ENCODE measurements at regions not wholly inside any gene's neighbourhood (a gene's known extent, or its start where the extent isn't known, plus 50 kb on each side); places are given as distances from the start of the nearest gene placed in this dataset.

DNA sequence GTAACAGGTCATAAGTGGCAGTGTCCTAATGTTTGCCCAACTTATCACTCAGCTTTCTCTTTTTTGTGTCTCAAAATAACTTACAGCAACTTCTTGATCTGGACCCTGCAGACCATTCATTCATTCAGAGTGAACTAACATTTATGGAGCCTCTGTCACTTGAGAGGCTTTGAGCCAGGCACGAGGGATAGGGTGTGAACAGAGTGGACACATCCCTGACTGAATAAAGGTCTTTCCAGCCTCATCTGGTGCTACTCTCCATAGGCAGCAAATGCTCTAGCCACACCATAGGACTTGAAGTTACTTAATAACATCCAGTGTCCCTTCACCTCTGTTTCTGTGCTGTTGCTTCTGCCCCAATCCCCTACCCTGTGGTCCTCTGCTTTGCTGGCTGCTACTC, 212.1 kb upstream of the FBN2 start:
- Histone ChIP-seq H3K27me3 (ENCODE audit: control insufficient read depth, extremely low read depth, insufficient read depth, low read length) (no peaks in the 10 kb centered on the region), H3K27ac (ENCODE audit: control insufficient read depth, insufficient read depth, low read length) (no peak overlapping the region), H3K79me2 (ENCODE audit: control insufficient read depth, insufficient read depth, low read length) (no peaks in the 10 kb centered on the region), H4K20me1 (ENCODE audit: control insufficient read depth, extremely low read depth, insufficient read depth, low read length) (no peaks in the 10 kb centered on the region), H2AFZ (ENCODE audit: control insufficient read depth, low read length) (no peak overlapping the region), H3K4me3 (ENCODE audit: control insufficient read depth in 2 of 3, extremely low read depth in 1 of 3, insufficient read depth in 2 of 3, low read depth in 1 of 3, low read length in 3 of 3) (no peak overlapping the region), H3K9me1 (ENCODE audit: control insufficient read depth, extremely low read depth, insufficient read depth, low read length) (no peaks in the 10 kb centered on the region), H3K4me1 (ENCODE audit: control insufficient read depth, extremely low read depth, insufficient read depth, low read length) (no peaks in the 10 kb centered on the region), H3K9ac (ENCODE audit: control insufficient read depth, extremely low read depth, insufficient read depth, low read length) (no peak overlapping the region), H3K9me3 (ENCODE audit: control insufficient read depth, low read depth, low read length) (no peaks in the 10 kb centered on the region), H3K36me3 (ENCODE audit: control insufficient read depth in 2 of 2, extremely low read depth in 1 of 2, insufficient read depth in 2 of 2, low read length in 2 of 2) (no peaks in the 10 kb centered on the region), H3K4me2 (ENCODE audit: control insufficient read depth, extremely low read depth, insufficient read depth, low read depth, low read length) (no peak overlapping the region)
- TF ChIP-seq, protein P1, sequence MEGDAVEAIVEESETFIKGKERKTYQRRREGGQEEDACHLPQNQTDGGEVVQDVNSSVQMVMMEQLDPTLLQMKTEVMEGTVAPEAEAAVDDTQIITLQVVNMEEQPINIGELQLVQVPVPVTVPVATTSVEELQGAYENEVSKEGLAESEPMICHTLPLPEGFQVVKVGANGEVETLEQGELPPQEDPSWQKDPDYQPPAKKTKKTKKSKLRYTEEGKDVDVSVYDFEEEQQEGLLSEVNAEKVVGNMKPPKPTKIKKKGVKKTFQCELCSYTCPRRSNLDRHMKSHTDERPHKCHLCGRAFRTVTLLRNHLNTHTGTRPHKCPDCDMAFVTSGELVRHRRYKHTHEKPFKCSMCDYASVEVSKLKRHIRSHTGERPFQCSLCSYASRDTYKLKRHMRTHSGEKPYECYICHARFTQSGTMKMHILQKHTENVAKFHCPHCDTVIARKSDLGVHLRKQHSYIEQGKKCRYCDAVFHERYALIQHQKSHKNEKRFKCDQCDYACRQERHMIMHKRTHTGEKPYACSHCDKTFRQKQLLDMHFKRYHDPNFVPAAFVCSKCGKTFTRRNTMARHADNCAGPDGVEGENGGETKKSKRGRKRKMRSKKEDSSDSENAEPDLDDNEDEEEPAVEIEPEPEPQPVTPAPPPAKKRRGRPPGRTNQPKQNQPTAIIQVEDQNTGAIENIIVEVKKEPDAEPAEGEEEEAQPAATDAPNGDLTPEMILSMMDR (optimal IDR thresholded peaks at IDR 0.05 in 1 of 3, IDR thresholded peaks at IDR 0.05 in 1 of 3, conservative IDR thresholded peaks at IDR 0.05 in 1 of 3; ENCODE audit: extremely low read depth in 1 of 3, insufficient read depth in 2 of 3, low read length in 3 of 3), result no peak
- no peak for TF ChIP-seq EZH2 (IDR thresholded peaks at IDR 0.05; ENCODE audit: low read length)
- no peak for DNase-seq (ENCODE audit: low read depth, low spot score)
- dilution Hi-C loops (cut with MboI; ENCODE audit: extremely low pct_ligation_motif_present, low sequenced_read_pairs), result no loop called here
- no peak for FAIRE-seq

DNA sequence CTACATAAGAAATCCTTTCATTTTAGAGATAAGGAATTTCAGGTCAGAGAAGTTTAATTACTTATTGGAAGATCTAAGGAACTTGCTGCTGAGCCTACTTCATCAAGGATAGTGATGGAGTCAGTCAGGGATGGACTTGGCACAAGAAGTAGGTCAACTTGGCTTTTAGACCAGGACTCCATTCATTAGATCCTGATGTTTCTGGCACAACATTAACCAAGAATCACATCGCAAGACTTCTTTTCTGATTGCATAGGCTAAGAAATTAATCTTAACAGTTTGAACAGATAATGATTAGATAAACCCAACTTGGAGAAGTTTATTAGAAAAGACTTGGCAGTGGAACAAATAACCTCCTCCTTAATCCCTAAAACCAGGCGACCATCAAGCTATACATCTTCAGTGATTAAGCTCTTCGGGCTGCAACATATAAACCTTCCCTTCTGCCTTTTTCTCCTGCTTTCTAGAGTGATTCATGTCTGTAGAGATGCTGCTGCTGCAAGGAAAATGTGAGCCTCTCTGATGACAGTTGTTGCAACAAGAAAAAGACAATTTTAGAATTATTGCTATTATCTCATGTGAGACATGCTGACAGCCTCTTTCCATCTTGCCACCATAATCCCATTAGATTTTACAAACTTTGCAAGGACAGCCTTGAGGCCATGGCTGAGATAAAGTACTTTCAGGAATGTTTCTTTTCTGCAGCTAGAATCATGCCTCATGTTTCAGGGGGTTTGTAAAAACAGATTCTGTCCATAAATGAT, 207.9 kb upstream of the SLC27A6 start:
- no peak for FAIRE-seq
- Histone ChIP-seq H3K4me2 (ENCODE audit: control insufficient read depth, extremely low read depth, insufficient read depth, low read depth, low read length) (no peak overlapping the region), H3K9ac (ENCODE audit: control insufficient read depth, extremely low read depth, insufficient read depth, low read length) (no peak overlapping the region), H4K20me1 (ENCODE audit: control insufficient read depth, extremely low read depth, insufficient read depth, low read length) (no peaks in the 10 kb centered on the region), H3K4me3 (ENCODE audit: control insufficient read depth in 2 of 3, extremely low read depth in 1 of 3, insufficient read depth in 2 of 3, low read depth in 1 of 3, low read length in 3 of 3) (no peak overlapping the region), H2AFZ (ENCODE audit: control insufficient read depth, low read length) (no peak overlapping the region), H3K4me1 (ENCODE audit: control insufficient read depth, extremely low read depth, insufficient read depth, low read length) (no peaks in the 10 kb centered on the region), H3K9me3 (ENCODE audit: control insufficient read depth, low read depth, low read length) (no peaks in the 10 kb centered on the region), H3K79me2 (ENCODE audit: control insufficient read depth, insufficient read depth, low read length) (no peaks in the 10 kb centered on the region), H3K27me3 (ENCODE audit: control insufficient read depth, extremely low read depth, insufficient read depth, low read length) (no peaks in the 10 kb centered on the region), H3K27ac (ENCODE audit: control insufficient read depth, insufficient read depth, low read length) (no peak overlapping the region), H3K9me1 (ENCODE audit: control insufficient read depth, extremely low read depth, insufficient read depth, low read length) (no peaks in the 10 kb centered on the region), H3K36me3 (ENCODE audit: control insufficient read depth in 2 of 2, extremely low read depth in 1 of 2, insufficient read depth in 2 of 2, low read length in 2 of 2) (no peaks in the 10 kb centered on the region)
- no peak for DNase-seq (ENCODE audit: low read depth, low spot score)
- dilution Hi-C loops (cut with MboI; ENCODE audit: extremely low pct_ligation_motif_present, low sequenced_read_pairs), result no loop called here
- no peak for TF ChIP-seq EZH2 (IDR thresholded peaks at IDR 0.05; ENCODE audit: low read length)
- TF ChIP-seq, protein P1 (optimal IDR thresholded peaks at IDR 0.05 in 1 of 3, IDR thresholded peaks at IDR 0.05 in 1 of 3, conservative IDR thresholded peaks at IDR 0.05 in 1 of 3; ENCODE audit: extremely low read depth in 1 of 3, insufficient read depth in 2 of 3, low read length in 3 of 3), result no peak
